Thyroid gland (tissue), 4 donors: ENCODE measurements at regions not wholly inside any gene's neighbourhood (a gene's known extent, or its start where the extent isn't known, plus 50 kb on each side); places are given as distances from the start of the nearest gene placed in this dataset.
"Not testable (repeated sequence)": the region's sequence is repeated elsewhere in the genome, so short reads cannot be mapped to it uniquely, and the experiment has no call there.

Source experiments
- DNase-seq, 2 donors: peaks; one replicate each; pipeline ENCODE4 v3.0.0-alpha.2; 2019
- H3K27ac ChIP-seq, 3 donors: fragments of 200-600 bp; sonication (generic); 1 replicate in 2 of 3; 2 replicates in 1 of 3; pipeline ENCODE4 v1.5.1; 2016 to 2019; ENCODE audit warnings: mild to moderate bottlenecking in 1 of 3, moderate library complexity in 1 of 3
- H3K27me3 ChIP-seq: fragments of 200-600 bp; sonication (generic); one replicate; pipeline ENCODE4 v1.5.1; 2019
- H3K36me3 ChIP-seq, 2 donors: fragments of 200-600 bp; sonication (generic); one replicate each; pipeline ENCODE4 v1.5.1; 2016 to 2019
- H3K4me1 ChIP-seq, 2 donors: fragments of 200-600 bp; sonication (generic); one replicate each; pipeline ENCODE4 v1.5.1; 2017 to 2019
- H3K4me3 ChIP-seq, 3 donors: fragments of 200-600 bp; sonication (generic); replicated peaks in 1 of 3; 1 replicate in 2 of 3; 2 replicates in 1 of 3; pipeline ENCODE4 v1.5.1; 2016; ENCODE audit warnings: mild to moderate bottlenecking in 1 of 3
- H3K9me3 ChIP-seq: fragments of 200-600 bp; sonication (generic); one replicate; pipeline ENCODE4 v1.5.1; 2017
- CTCF ChIP-seq, 6 experiments: fragments of 200-600 bp in 3 of 6; fragments of 450-650 bp in 3 of 6; sonication (generic) in 3 of 6; IDR thresholded peaks; one replicate each; pipeline ENCODE4 v1.5.1; 2016 to 2019; ENCODE audit warnings: antibody characterized with exemption in 6 of 6, mild to moderate bottlenecking in 2 of 6, inconsistent platforms in 1 of 6, moderate library complexity in 1 of 6
- POLR2A ChIP-seq, 2 donors: fragments of 450-650 bp; IDR thresholded peaks; one replicate each; pipeline ENCODE4 v1.6.1; 2017; ENCODE audit warnings: antibody characterized with exemption in 2 of 2, mild to moderate bottlenecking in 2 of 2, moderate library complexity in 1 of 2
- WGBS, 2 donors: methylation state at CpG; one replicate each; pipeline ENCODE4 v1.1.5; 2017; 5-methylcytosine and 5-hydroxymethylcytosine counted together
- intact Hi-C: fragments of 100-400 bp; cut with DNase I; formaldehyde crosslinking; loops from one replicate; pipeline ENCODE4 v1.15.1; 2023

GRCh38 chr4:186859420-186859819 is 135.8 kb upstream of the FAT1 start:
- TF ChIP-seq CTCF (IDR thresholded peaks at IDR 0.05) (no peak), POLR2A (IDR thresholded peaks at IDR 0.05) (no peak)
- H3K36me3 ChIP-seq = no peaks in the 10 kb centered on the region
- H3K4me1 ChIP-seq = no peaks in the 10 kb centered on the region
- intact Hi-C loops = no loop called here
- no peak overlapping the region for H3K27ac ChIP-seq
- no peak for DNase-seq
- WGBS, 2 donors = 92 to 100% methylated on average over 1 of the region's 1 CpG
- no peaks in the 10 kb centered on the region for H3K9me3 ChIP-seq
- no peak overlapping the region for H3K4me3 ChIP-seq
- no peaks in the 10 kb centered on the region for H3K27me3 ChIP-seq

DNA sequence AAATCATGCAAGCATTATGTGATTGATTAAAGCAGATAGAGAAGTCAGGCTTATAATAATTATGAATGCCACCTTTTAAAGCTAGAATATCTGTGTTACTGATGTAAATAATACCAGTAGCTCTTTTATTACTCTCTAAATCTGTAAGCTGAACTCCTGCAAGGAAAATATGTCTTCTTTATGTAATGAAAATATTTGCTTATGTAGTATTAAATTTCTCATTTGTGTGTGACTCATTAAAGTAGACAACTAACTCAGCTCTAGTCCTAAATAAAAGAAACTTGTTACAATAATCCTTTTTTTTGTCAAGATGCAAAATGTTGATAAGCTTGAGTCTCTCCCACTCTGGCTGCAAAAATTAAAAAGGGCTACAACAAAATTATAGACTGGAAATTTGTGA is 137.7 kb upstream of the FAT1 start:
- no peak for DNase-seq
- TF ChIP-seq POLR2A (IDR thresholded peaks at IDR 0.05) (no peak), CTCF (IDR thresholded peaks at IDR 0.05) (no peak)
- Histone ChIP-seq H3K27ac (no peak overlapping the region), H3K27me3 (no peaks in the 10 kb centered on the region), H3K9me3 (no peaks in the 10 kb centered on the region), H3K36me3 (no peaks in the 10 kb centered on the region), H3K4me3 (no peak overlapping the region), H3K4me1 (no peaks in the 10 kb centered on the region)
- intact Hi-C loops = no loop called here

DNA sequence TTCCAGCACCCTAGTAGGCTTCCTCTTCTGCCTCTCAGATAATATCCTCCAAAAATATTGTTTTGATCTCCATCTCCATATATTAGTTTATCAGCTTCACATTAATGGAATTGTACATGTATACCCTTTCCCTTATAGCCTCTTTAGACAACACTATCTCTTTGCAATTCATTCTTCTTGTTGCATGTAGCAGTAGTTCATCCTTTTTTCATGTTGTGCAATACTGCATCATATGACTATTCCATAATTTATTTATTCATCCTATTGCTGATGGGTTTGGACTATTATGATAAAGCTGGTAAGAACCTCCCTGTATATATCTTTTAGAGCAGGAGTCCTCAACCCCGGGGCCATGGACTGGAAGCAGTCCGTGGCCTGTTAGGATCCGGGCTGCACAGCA is 148.2 kb upstream of the FAT1 start:
- H3K27me3 ChIP-seq = no peaks in the 10 kb centered on the region
- H3K27ac ChIP-seq = no peak overlapping the region
- no peak for DNase-seq
- no peaks in the 10 kb centered on the region for H3K9me3 ChIP-seq
- no peaks in the 10 kb centered on the region for H3K4me1 ChIP-seq
- intact Hi-C loops = no loop called here
- no peaks in the 10 kb centered on the region for H3K36me3 ChIP-seq
- no peak overlapping the region for H3K4me3 ChIP-seq
- WGBS, 2 donors = 93 to 94% methylated on average over 3 of the region's 3 CpGs
- TF ChIP-seq POLR2A (IDR thresholded peaks at IDR 0.05) (no peak), CTCF (IDR thresholded peaks at IDR 0.05) (no peak)

DNA sequence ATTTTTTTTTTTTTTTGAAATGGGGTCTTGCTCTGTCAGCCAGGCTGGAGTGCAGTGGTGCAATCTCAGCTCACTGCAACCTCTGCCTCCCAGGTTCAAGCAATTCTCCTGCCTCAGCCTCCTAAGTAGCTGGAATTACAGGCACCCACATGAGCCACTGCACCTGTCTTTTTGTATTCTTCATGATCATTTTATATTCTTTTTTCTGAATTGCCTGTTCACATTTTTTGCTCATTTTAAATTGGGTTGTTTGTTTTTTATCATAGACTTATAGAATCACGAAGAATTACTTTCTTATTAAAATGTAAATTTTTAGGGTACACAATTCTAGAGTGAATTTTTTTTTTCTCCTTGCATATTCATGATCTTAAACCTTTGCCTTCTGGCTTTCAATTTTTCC is 149.4 kb upstream of the FAT1 start:
- H3K36me3 ChIP-seq, H3K27ac ChIP-seq, H3K4me1 ChIP-seq, intact Hi-C loops, H3K27me3 ChIP-seq, H3K4me3 ChIP-seq, H3K9me3 ChIP-seq, DNase-seq: not testable (repeated sequence)
- 85 to 88% methylated on average over 1 of the region's 1 CpG for WGBS, 2 donors

DNA sequence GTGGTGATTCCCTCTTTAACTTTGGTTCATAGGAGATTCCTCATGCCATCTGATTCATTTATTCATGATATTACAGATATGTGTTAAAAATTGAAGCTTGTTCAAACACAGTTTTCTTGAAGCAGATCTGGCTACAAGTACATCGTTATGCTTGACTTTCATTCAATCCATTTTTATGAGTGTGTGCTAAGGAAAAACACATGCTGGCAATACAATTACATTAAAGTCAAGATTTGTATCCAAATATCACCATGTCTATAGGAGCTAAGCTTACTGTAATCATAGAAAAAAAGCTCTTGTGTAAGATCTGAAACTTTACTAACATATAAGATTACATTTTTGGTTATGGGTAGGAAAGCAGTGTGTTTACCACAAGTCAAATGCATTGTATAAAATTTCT is 151.8 kb upstream of the FAT1 start:
- H3K4me3 ChIP-seq = no peak overlapping the region
- 80 to 84% methylated on average over 1 of the region's 1 CpG for WGBS, 2 donors
- no peaks in the 10 kb centered on the region for H3K9me3 ChIP-seq
- H3K36me3 ChIP-seq = no peaks in the 10 kb centered on the region
- H3K4me1 ChIP-seq = no peaks in the 10 kb centered on the region
- intact Hi-C loops = no loop called here
- no peak overlapping the region for H3K27ac ChIP-seq
- H3K27me3 ChIP-seq = no peaks in the 10 kb centered on the region
- no peak for DNase-seq
- TF ChIP-seq POLR2A (IDR thresholded peaks at IDR 0.05) = no peak
- no peak for TF ChIP-seq CTCF (IDR thresholded peaks at IDR 0.05)

DNA sequence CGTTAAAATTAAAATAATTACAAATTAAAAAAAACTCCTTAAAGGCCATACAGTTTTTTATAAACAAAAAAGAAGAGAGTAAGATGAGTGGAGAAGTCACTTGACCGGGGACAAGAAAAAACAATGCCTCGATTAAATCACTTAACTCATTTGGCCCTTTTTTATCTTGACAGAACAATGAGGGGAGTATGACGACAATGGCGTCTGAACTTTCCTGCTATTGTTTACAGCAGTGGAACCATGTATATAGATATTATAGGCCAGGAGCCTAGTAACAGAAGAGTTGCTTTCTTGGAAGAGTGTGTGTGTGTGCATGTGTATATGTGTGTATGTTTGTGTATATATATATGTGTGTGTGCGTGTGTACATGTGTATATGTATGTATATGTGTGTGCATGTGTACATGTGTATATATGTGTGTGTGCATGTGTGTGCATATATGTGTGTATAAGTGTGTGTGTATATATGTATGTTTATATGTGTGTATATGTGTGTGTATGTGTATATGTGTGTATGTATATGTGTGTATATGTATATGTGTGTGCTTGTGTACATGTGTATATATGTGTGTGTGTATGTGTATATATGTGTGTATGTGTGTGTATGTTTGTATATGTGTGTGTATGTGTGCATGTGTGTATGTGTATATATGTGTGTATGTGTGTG is 153.4 kb upstream of the FAT1 start:
- Histone ChIP-seq H3K36me3 (no peaks in the 10 kb centered on the region), H3K27me3 (no peaks in the 10 kb centered on the region), H3K4me1 (no peaks in the 10 kb centered on the region), H3K27ac (no peak overlapping the region), H3K4me3 (no peak overlapping the region), H3K9me3 (no peaks in the 10 kb centered on the region)
- TF ChIP-seq CTCF (IDR thresholded peaks at IDR 0.05) (no peak), POLR2A (IDR thresholded peaks at IDR 0.05) (no peak)
- WGBS, 2 donors = 74 to 75% methylated on average over 6 of the region's 6 CpGs
- DNase-seq = no peak
- intact Hi-C loops = no loop called here
